ENCODE measurements at regions not wholly inside any gene's neighbourhood (a gene's known extent, or its start where the extent isn't known, plus 50 kb on each side); places are given as distances from the start of the nearest gene placed in this dataset.

DNA sequence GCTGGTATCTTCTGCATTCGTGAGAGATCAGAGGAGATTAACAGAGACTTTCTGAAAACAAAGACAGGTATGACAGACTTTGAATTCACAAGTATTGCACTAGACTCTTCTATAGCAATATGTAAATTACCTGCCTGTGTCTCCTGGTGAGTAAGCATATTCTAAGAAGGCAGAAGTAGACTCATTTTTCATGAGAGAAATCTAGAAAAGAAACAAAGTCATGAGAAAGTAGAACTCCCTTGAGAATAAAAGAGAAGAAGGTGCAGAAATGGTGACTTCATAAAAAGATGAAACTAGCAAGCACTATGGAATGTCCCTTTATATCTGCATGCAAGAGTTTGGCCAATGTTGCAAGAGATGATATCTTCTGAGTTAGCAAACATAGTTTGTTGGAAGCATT lies 419.8 kb downstream of the DMRT2 start:
- H3K27ac Mint-ChIP-seq (ENCODE audit: unreplicated experiment): no peak overlapping the region
- no peaks in the 10 kb centered on the region for H3K4me1 Mint-ChIP-seq (ENCODE audit: low read depth)
- peaks cover 10% of the 10 kb centered on the region for H3K9me3 Mint-ChIP-seq (ENCODE audit: low read depth)
- no peak overlapping the region for H3K4me3 Mint-ChIP-seq (ENCODE audit: unreplicated experiment)
- no peak for DNase-seq (ENCODE audit: low spot score)
- H3K36me3 Mint-ChIP-seq (ENCODE audit: low read depth): no peaks in the 10 kb centered on the region
- no peak for TF ChIP-seq CTCF (IDR thresholded peaks at IDR 0.05)
- no peaks in the 10 kb centered on the region for H3K27me3 Mint-ChIP-seq (ENCODE audit: low read depth)

GRCh38 chr9:1473956-1474634 lies 423.9 kb downstream of the DMRT2 start:
- no peak overlapping the region for H3K27ac Mint-ChIP-seq (ENCODE audit: unreplicated experiment)
- H3K4me1 Mint-ChIP-seq (ENCODE audit: low read depth): no peaks in the 10 kb centered on the region
- peaks cover 34% of the 10 kb centered on the region for H3K9me3 Mint-ChIP-seq (ENCODE audit: low read depth)
- TF ChIP-seq CTCF (IDR thresholded peaks at IDR 0.05): no peak
- H3K27me3 Mint-ChIP-seq (ENCODE audit: low read depth): no peaks in the 10 kb centered on the region
- DNase-seq (ENCODE audit: low spot score): no peak
- no peaks in the 10 kb centered on the region for H3K36me3 Mint-ChIP-seq (ENCODE audit: low read depth)
- no peak overlapping the region for H3K4me3 Mint-ChIP-seq (ENCODE audit: unreplicated experiment)

DNA sequence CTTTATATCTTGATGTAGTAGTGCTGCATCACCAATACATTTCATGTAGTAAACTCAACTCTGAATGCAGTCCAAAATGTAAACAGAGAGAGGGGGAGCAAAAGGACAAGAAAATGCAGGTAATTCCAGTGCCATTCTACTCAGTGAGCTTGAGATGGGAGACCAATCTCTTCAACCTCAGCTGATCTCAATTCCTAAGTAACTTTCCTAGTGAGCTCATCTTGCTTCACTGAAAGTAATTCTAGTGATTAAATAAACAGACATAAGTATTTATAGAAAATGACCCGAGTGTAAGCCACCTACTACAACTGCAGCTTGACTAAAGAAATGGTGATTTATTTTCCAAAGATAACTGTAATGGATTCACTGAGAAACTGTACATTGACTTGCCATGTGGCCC lies 424.5 kb downstream of the DMRT2 start:
- Mint-ChIP-seq H3K36me3 (ENCODE audit: low read depth) (no peaks in the 10 kb centered on the region), H3K4me1 (ENCODE audit: low read depth) (no peaks in the 10 kb centered on the region), H3K9me3 (ENCODE audit: low read depth) (peaks cover 39% of the 10 kb centered on the region), H3K27ac (ENCODE audit: unreplicated experiment) (no peak overlapping the region), H3K4me3 (ENCODE audit: unreplicated experiment) (no peak overlapping the region), H3K27me3 (ENCODE audit: low read depth) (no peaks in the 10 kb centered on the region)
- no peak for DNase-seq (ENCODE audit: low spot score)
- TF ChIP-seq CTCF (IDR thresholded peaks at IDR 0.05): no peak

- Mint-ChIP-seq H3K36me3 (ENCODE audit: low read depth) (no peaks in the 10 kb centered on the region), H3K4me3 (ENCODE audit: unreplicated experiment) (no peak overlapping the region), H3K27me3 (ENCODE audit: low read depth) (no peaks in the 10 kb centered on the region), H3K9me3 (ENCODE audit: low read depth) (peaks cover 6% of the 10 kb centered on the region), H3K27ac (ENCODE audit: unreplicated experiment) (no peak overlapping the region), H3K4me1 (ENCODE audit: low read depth) (peaks cover 3% of the 10 kb centered on the region)
- DNase-seq (ENCODE audit: low spot score): no peak
- TF ChIP-seq CTCF (IDR thresholded peaks at IDR 0.05): no peak
Observed at GRCh38 chr9:1490341-1491232, 440.4 kb downstream of the DMRT2 start.

GRCh38 chr9:1492156-1492555 lies 442.0 kb downstream of the DMRT2 start:
- Mint-ChIP-seq H3K4me3 (ENCODE audit: unreplicated experiment) (no peak overlapping the region), H3K4me1 (ENCODE audit: low read depth) (peaks cover 3% of the 10 kb centered on the region), H3K27me3 (ENCODE audit: low read depth) (no peaks in the 10 kb centered on the region), H3K9me3 (ENCODE audit: low read depth) (peaks cover 14% of the 10 kb centered on the region), H3K27ac (ENCODE audit: unreplicated experiment) (no peak overlapping the region), H3K36me3 (ENCODE audit: low read depth) (no peaks in the 10 kb centered on the region)
- no peak for TF ChIP-seq CTCF (IDR thresholded peaks at IDR 0.05)
- no peak for DNase-seq (ENCODE audit: low spot score)
